HCT116 (cell line): ENCODE measurements at regions not wholly inside any gene's neighbourhood (a gene's known extent, or its start where the extent isn't known, plus 50 kb on each side); places are given as distances from the start of the nearest gene placed in this dataset.

Experiments used
- ATAC-seq: fragments of 200-7000 bp; cut with Tn5 transposase; 2 replicates; pipeline ENCODE4 v1.9.1; 2020; ENCODE audit warnings: mild to moderate bottlenecking, moderate library complexity
- BruUV-seq: library from RNA; stranded (reverse); fragments of 400-500 nt; replicated peaks from 2 replicates; lab custom pipeline; 2021; lab: Mats Ljungman, UMichigan
- CTCF ChIA-PET: fragments of 300-600 bp; sonication (Branson Sonifier 250); formaldehyde crosslinking; loops from one replicate; lab custom pipeline; 2021; ENCODE audit warnings: antibody characterized with exemption; lab: Charles Lee
- POLR2A ChIA-PET: fragments of 300-600, 350-600 bp; sonication (Branson Sonifier 250); formaldehyde crosslinking; loops from one replicate; lab custom pipeline; 2021; ENCODE audit warnings: antibody characterized with exemption; lab: Charles Lee
- RAD21 ChIA-PET, 2 experiments: fragments of 300-600 bp; sonication (Branson Sonifier 250); formaldehyde crosslinking; loops; one replicate each; lab custom pipeline; 2023; ENCODE audit warnings: low total read pairs in 2 of 2; ENCODE audit not compliant: uncharacterized antibody in 2 of 2, unreplicated experiment in 2 of 2, low non-redundant PET in 1 of 2; lab: Charles Lee
- DNase-seq: peaks from one replicate; pipeline ENCODE4 v3.0.0-alpha.2; 2010; ENCODE audit warnings: low read depth, low spot score
- H2AFZ ChIP-seq: fragments of 200-600 bp; shearing (Covaris generic), sonication (generic); 2 replicates; pipeline ENCODE4 v1.6.1; 2017; ENCODE audit warnings: low read depth, mixed run types, mixed read lengths, antibody characterized with exemption, low read length; ENCODE audit not compliant: poor library complexity, severe bottlenecking
- H3K27ac ChIP-seq: 2 replicates; pipeline ENCODE4 v1.5.1; 2012; ENCODE audit warnings: low read depth, low read length
- H3K27me3 ChIP-seq: fragments of 200-600 bp; sonication (generic); 2 replicates; pipeline ENCODE4 v1.6.1; 2016; ENCODE audit warnings: mixed run types, low read length, mixed read lengths; ENCODE audit not compliant: insufficient read depth
- H3K36me3 ChIP-seq, 2 experiments: fragments of 200-500 bp in 1 of 2; fragments of 200-600 bp in 1 of 2; sonication (Bioruptor generic) in 1 of 2; sonication (generic) in 1 of 2; 2 replicates each; pipeline versions ENCODE4 v1.5.1 to v1.6.1; 2014 to 2016; ENCODE audit warnings: low read length in 2 of 2, inconsistent platforms in 1 of 2, mixed read lengths in 1 of 2, mixed run types in 1 of 2; ENCODE audit not compliant: insufficient read depth in 2 of 2, control insufficient read depth in 1 of 2
- H3K4me1 ChIP-seq, 2 experiments: fragments of 200-600 bp in 1 of 2; sonication (generic) in 1 of 2; 2 replicates each; pipeline versions ENCODE4 v1.5.1 to v1.6.1; 2012 to 2017; ENCODE audit warnings: low read length in 2 of 2, inconsistent platforms in 1 of 2, mild to moderate bottlenecking in 1 of 2, mixed read lengths in 1 of 2, mixed run types in 1 of 2, moderate library complexity in 1 of 2; ENCODE audit not compliant: insufficient read depth in 2 of 2, control insufficient read depth in 1 of 2
- H3K4me2 ChIP-seq: fragments of 200-600 bp; sonication (generic); 2 replicates; pipeline ENCODE4 v1.6.1; 2017; ENCODE audit warnings: mixed run types, low read length, mixed read lengths
- H3K4me3 ChIP-seq, 2 experiments: fragments of 200-600 bp in 1 of 2; sonication (generic) in 1 of 2; replicated peaks in 1 of 2; 2 replicates each; pipeline ENCODE4 v1.5.1; 2011 to 2016; ENCODE audit warnings: low read length in 2 of 2, control low read depth in 1 of 2, low read depth in 1 of 2, mild to moderate bottlenecking in 1 of 2, mixed read lengths in 1 of 2, mixed run types in 1 of 2
- H3K79me2 ChIP-seq: fragments of 200-600 bp; sonication (generic); 2 replicates; pipeline ENCODE4 v1.6.1; 2017; ENCODE audit warnings: mild to moderate bottlenecking, mixed run types, low read length, moderate library complexity, mixed read lengths; ENCODE audit not compliant: insufficient read depth
- H3K9ac ChIP-seq: fragments of 200-600 bp; sonication (generic); 2 replicates; pipeline ENCODE4 v1.6.1; 2016; ENCODE audit warnings: low read length, mixed read lengths
- H3K9me2 ChIP-seq: fragments of 200-600 bp; sonication (generic), shearing (Covaris generic); 2 replicates; pipeline ENCODE4 v1.6.1; 2017; ENCODE audit warnings: mixed run types, mild to moderate bottlenecking, moderate library complexity; ENCODE audit not compliant: insufficient read depth
- H3K9me3 ChIP-seq, 2 experiments: fragments of 200-500 bp in 1 of 2; fragments of 200-600 bp in 1 of 2; sonication (Bioruptor generic) in 1 of 2; sonication (generic) in 1 of 2; 2 replicates each; pipeline ENCODE4 v1.6.1; 2014 to 2017; ENCODE audit warnings: low read length in 2 of 2, mixed read lengths in 2 of 2, inconsistent platforms in 1 of 2, low read depth in 1 of 2, mild to moderate bottlenecking in 1 of 2, mixed run types in 1 of 2, moderate library complexity in 1 of 2; ENCODE audit not compliant: control insufficient read depth in 1 of 2, insufficient read depth in 1 of 2
- H4K20me1 ChIP-seq: fragments of 200-600 bp; sonication (generic), shearing (Covaris generic); 2 replicates; pipeline ENCODE4 v1.6.1; 2017; ENCODE audit warnings: mixed run types, mild to moderate bottlenecking, moderate library complexity; ENCODE audit not compliant: insufficient read depth
- CBX3 ChIP-seq: IDR thresholded peaks from 2 replicates; pipeline ENCODE4 v1.6.1; 2012; ENCODE audit warnings: low read depth
- CEBPB ChIP-seq: IDR thresholded peaks from 2 replicates; pipeline ENCODE4 v1.6.1; 2012; ENCODE audit warnings: low read depth
- EGR1 ChIP-seq: IDR thresholded peaks from 2 replicates; pipeline ENCODE4 v1.6.1; 2012; ENCODE audit warnings: low read depth
- EZH2 ChIP-seq: fragments of 200-600 bp; sonication (generic); IDR thresholded peaks from 2 replicates; pipeline ENCODE4 v1.6.1; 2017; ENCODE audit warnings: antibody characterized with exemption, mixed run types
- EZH2phosphoT487 ChIP-seq: fragments of 200-600 bp; IDR thresholded peaks from 2 replicates; pipeline ENCODE4 v1.6.1; 2018; ENCODE audit warnings: antibody characterized with exemption, borderline replicate concordance
- FOSL1 ChIP-seq: IDR thresholded peaks from 2 replicates; pipeline ENCODE4 v1.6.1; 2012; ENCODE audit warnings: low read depth
- JUND ChIP-seq: IDR thresholded peaks from 2 replicates; pipeline ENCODE4 v1.6.1; 2012
- POLR2A ChIP-seq: IDR thresholded peaks from 2 replicates; pipeline ENCODE4 v1.7.0; 2011; ENCODE audit warnings: borderline replicate concordance; ENCODE audit not compliant: insufficient read depth, insufficient read length; ENCODE audit errors: extremely low read depth
- POLR2AphosphoS5 ChIP-seq: IDR thresholded peaks from 2 replicates; pipeline ENCODE4 v1.6.1; 2011; ENCODE audit warnings: mild to moderate bottlenecking, low read depth, low read length, moderate library complexity
- RAD21 ChIP-seq: IDR thresholded peaks from 2 replicates; pipeline ENCODE4 v1.6.1; 2012; ENCODE audit warnings: low read depth, mild to moderate bottlenecking
- SIN3A ChIP-seq: IDR thresholded peaks from 2 replicates; pipeline ENCODE4 v1.6.1; 2012; ENCODE audit warnings: low read depth
- SP1 ChIP-seq: IDR thresholded peaks from 2 replicates; pipeline ENCODE4 v1.6.1; 2012; ENCODE audit warnings: low read depth
- SRF ChIP-seq: IDR thresholded peaks from 2 replicates; pipeline ENCODE4 v1.6.1; 2012; ENCODE audit warnings: low read depth
- TCF7L2 ChIP-seq: IDR thresholded peaks from 2 replicates; pipeline ENCODE4 v1.7.0; 2011; ENCODE audit warnings: borderline replicate concordance, inconsistent platforms; ENCODE audit not compliant: insufficient read depth, insufficient read length; ENCODE audit errors: extremely low read depth
- YY1 ChIP-seq: IDR thresholded peaks from 2 replicates; pipeline ENCODE4 v1.6.1; 2011; ENCODE audit warnings: low read length, low read depth, moderate library complexity, mild to moderate bottlenecking; ENCODE audit not compliant: insufficient replicate concordance; ENCODE audit errors: extremely low read depth
- ZFX ChIP-seq: fragments of 450-650 bp; IDR thresholded peaks from 2 replicates; pipeline ENCODE4 v1.6.1; 2017
- ZNF274 ChIP-seq: fragments of 200-500 bp; sonication (Bioruptor generic); IDR thresholded peaks from 2 replicates; pipeline ENCODE4 v1.6.1; 2014; ENCODE audit warnings: mild to moderate bottlenecking, low read depth, low read length, inconsistent platforms
- intact Hi-C: fragments of 100-400 bp; cut with micrococcal nuclease; formaldehyde crosslinking; loops from 2 replicates; pipeline ENCODE4 v1.10.0; 2022
- TF ChIP-seq, protein P1 (sequence below): IDR thresholded peaks from 2 replicates; pipeline ENCODE4 v1.6.1; 2011; ENCODE audit warnings: mild to moderate bottlenecking, low read length, moderate library complexity; ENCODE audit not compliant: insufficient replicate concordance; ENCODE audit errors: extremely low read depth
- TF ChIP-seq, protein P2 (sequence below): IDR thresholded peaks from 2 replicates; pipeline ENCODE4 v1.6.1; 2012
- TF ChIP-seq, protein P3 (sequence below): IDR thresholded peaks from 2 replicates; pipeline ENCODE4 v1.6.1; 2012; ENCODE audit warnings: low read depth

DNA sequence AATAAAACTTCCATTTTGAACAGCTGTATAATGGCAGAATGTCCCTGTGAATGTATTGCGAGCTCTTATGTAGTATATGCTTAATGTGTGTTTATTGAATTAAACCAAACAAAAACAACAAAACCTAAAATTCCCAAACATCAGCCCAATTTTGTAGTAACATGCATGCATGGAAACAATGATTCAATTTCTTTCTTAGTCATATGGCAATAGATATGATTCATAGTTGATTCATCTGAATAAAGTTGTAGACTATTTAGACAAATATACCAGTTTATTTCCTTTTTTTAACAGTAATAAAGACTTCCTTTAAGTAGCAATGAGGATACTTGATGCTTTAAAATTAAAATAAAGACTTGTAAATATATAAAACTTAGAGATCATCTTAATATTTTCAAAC, 670.6 kb downstream of the CD109 start:
- no peak overlapping the region for H3K9ac ChIP-seq
- POLR2A ChIA-PET, result no interaction called here
- intact Hi-C loops, result no loop called here
- no peaks in the 10 kb centered on the region for H3K27me3 ChIP-seq
- no peaks in the 10 kb centered on the region for H3K36me3 ChIP-seq
- CTCF ChIA-PET, result no interaction called here
- ATAC-seq (no peak), DNase-seq (peak; percentile 2)
- TF ChIP-seq EGR1 (no peak), SRF (peak; percentile 45; the same call in 1 of the 2 replicates), SP1 (peak; percentile 39; the same call in 1 of the 2 replicates), POLR2A (no peak), TCF7L2 (no peak), CBX3 (peak; percentile 21; the same call in 1 of the 2 replicates), EZH2phosphoT487 (no peak), FOSL1 (peak; percentile 95), YY1 (no peak), EZH2 (no peak), JUND (peak; percentile 80), RAD21 (no peak), SIN3A (no peak), POLR2AphosphoS5 (no peak), CEBPB (0 out of 2 replicates have a peak, but pooled peaks have one; percentile 25), ZNF274 (no peak), ZFX (no peak)
- TF ChIP-seq, protein P1, sequence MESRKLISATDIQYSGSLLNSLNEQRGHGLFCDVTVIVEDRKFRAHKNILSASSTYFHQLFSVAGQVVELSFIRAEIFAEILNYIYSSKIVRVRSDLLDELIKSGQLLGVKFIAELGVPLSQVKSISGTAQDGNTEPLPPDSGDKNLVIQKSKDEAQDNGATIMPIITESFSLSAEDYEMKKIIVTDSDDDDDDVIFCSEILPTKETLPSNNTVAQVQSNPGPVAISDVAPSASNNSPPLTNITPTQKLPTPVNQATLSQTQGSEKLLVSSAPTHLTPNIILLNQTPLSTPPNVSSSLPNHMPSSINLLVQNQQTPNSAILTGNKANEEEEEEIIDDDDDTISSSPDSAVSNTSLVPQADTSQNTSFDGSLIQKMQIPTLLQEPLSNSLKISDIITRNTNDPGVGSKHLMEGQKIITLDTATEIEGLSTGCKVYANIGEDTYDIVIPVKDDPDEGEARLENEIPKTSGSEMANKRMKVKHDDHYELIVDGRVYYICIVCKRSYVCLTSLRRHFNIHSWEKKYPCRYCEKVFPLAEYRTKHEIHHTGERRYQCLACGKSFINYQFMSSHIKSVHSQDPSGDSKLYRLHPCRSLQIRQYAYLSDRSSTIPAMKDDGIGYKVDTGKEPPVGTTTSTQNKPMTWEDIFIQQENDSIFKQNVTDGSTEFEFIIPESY, result no peak
- TF ChIP-seq, protein P2, sequence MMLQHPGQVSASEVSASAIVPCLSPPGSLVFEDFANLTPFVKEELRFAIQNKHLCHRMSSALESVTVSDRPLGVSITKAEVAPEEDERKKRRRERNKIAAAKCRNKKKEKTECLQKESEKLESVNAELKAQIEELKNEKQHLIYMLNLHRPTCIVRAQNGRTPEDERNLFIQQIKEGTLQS, result 0 out of 2 replicates have a peak, but pooled peaks have one; percentile 18
- TF ChIP-seq, protein P3, sequence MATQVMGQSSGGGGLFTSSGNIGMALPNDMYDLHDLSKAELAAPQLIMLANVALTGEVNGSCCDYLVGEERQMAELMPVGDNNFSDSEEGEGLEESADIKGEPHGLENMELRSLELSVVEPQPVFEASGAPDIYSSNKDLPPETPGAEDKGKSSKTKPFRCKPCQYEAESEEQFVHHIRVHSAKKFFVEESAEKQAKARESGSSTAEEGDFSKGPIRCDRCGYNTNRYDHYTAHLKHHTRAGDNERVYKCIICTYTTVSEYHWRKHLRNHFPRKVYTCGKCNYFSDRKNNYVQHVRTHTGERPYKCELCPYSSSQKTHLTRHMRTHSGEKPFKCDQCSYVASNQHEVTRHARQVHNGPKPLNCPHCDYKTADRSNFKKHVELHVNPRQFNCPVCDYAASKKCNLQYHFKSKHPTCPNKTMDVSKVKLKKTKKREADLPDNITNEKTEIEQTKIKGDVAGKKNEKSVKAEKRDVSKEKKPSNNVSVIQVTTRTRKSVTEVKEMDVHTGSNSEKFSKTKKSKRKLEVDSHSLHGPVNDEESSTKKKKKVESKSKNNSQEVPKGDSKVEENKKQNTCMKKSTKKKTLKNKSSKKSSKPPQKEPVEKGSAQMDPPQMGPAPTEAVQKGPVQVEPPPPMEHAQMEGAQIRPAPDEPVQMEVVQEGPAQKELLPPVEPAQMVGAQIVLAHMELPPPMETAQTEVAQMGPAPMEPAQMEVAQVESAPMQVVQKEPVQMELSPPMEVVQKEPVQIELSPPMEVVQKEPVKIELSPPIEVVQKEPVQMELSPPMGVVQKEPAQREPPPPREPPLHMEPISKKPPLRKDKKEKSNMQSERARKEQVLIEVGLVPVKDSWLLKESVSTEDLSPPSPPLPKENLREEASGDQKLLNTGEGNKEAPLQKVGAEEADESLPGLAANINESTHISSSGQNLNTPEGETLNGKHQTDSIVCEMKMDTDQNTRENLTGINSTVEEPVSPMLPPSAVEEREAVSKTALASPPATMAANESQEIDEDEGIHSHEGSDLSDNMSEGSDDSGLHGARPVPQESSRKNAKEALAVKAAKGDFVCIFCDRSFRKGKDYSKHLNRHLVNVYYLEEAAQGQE, result no peak
- no TSS peak for BruUV-seq
- H3K4me3 ChIP-seq, result no peak overlapping the region
- H3K9me2 ChIP-seq, result no peaks in the 10 kb centered on the region
- H3K9me3 ChIP-seq, result no peaks in the 10 kb centered on the region
- no peaks in the 10 kb centered on the region for H3K79me2 ChIP-seq
- H4K20me1 ChIP-seq, result no peaks in the 10 kb centered on the region
- RAD21 ChIA-PET, result no interaction called here
- H2AFZ ChIP-seq, result peak overlapping the region; percentile 6
- H3K4me2 ChIP-seq, result no peak overlapping the region
- no peaks in the 10 kb centered on the region for H3K4me1 ChIP-seq
- no peak overlapping the region for H3K27ac ChIP-seq
